ENCODE measurements at regions not wholly inside any gene's neighbourhood (a gene's known extent, or its start where the extent isn't known, plus 50 kb on each side); places are given as distances from the start of the nearest gene placed in this dataset.

- CTCF ChIA-PET: no interaction called here
- DNase-seq (ENCODE audit: extremely low spot score): no peak
- POLR2A ChIA-PET: no interaction called here
- TF ChIP-seq HDGF (IDR thresholded peaks at IDR 0.05; ENCODE audit: borderline replicate concordance) (no peak), FOXM1 (IDR thresholded peaks at IDR 0.05; ENCODE audit: borderline replicate concordance) (no peak), ARNT (IDR thresholded peaks at IDR 0.05) (no peak), FOXK2 (IDR thresholded peaks at IDR 0.05) (no peak), L3MBTL2 (conservative IDR thresholded peaks at IDR 0.05) (no peak), SP1 (IDR thresholded peaks at IDR 0.05) (no peak), ZNF384 (IDR thresholded peaks at IDR 0.05) (no peak)
- TF ChIP-seq, protein P1, sequence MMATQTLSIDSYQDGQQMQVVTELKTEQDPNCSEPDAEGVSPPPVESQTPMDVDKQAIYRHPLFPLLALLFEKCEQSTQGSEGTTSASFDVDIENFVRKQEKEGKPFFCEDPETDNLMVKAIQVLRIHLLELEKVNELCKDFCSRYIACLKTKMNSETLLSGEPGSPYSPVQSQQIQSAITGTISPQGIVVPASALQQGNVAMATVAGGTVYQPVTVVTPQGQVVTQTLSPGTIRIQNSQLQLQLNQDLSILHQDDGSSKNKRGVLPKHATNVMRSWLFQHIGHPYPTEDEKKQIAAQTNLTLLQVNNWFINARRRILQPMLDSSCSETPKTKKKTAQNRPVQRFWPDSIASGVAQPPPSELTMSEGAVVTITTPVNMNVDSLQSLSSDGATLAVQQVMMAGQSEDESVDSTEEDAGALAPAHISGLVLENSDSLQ (IDR thresholded peaks at IDR 0.05): no peak
Measured at GRCh38 chr9:14485366-14485765, 171.4 kb upstream of the NFIB start.

DNA sequence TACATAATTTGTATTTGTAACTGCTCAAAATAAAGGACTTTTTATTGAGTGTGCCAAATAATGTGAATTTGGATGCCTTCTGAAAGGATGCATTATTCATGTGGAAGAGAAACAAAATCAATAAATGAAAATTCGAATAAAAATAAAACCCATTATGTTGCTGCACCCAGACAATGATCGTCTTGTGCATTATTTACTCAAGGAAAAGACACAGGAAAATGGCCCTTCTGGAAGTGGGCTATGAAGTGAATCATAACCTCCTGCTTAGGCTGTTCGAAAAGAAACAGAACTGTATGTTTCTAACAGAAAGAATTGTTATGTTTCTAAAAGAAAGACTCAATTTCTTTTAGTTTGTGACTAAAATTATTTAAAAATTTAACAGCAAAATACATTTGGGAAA lies 168.9 kb upstream of the NFIB start:
- ChIA-PET POLR2A (no interaction called here), CTCF (no interaction called here)
- DNase-seq (ENCODE audit: extremely low spot score): no peak
- TF ChIP-seq BHLHE40 (IDR thresholded peaks at IDR 0.05; ENCODE audit: borderline replicate concordance) (no peak), HDGF (IDR thresholded peaks at IDR 0.05; ENCODE audit: borderline replicate concordance) (no peak), NFRKB (IDR thresholded peaks at IDR 0.05) (no peak), L3MBTL2 (conservative IDR thresholded peaks at IDR 0.05) (no peak), ARNT (IDR thresholded peaks at IDR 0.05) (no peak), ELF4 (IDR thresholded peaks at IDR 0.05) (no peak), FOXK2 (IDR thresholded peaks at IDR 0.05) (no peak), ZNF384 (IDR thresholded peaks at IDR 0.05) (no peak), FOXM1 (IDR thresholded peaks at IDR 0.05; ENCODE audit: borderline replicate concordance) (no peak)

DNA sequence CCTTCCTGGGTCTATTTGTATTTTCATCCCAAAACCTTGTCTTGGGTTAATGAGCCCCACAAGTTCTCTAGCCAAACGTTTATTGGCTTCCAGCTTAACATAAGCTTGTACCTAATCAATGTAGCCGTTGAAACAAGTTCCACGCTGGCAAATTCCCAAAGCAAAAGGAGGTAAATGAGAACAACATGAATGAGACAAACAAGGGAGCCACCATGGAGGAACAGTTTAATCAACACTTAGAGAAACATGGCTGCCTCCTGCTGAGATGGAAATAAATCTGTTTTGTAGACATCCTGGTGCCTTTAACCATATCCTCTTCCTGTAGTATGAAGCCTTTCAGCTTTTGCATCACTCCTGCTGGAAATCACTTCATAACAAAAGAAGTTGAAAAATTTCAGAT lies 166.6 kb upstream of the NFIB start:
- CTCF ChIA-PET: no interaction called here
- POLR2A ChIA-PET: no interaction called here
- no peak for DNase-seq (ENCODE audit: extremely low spot score)
- TF ChIP-seq FOXA1 (IDR thresholded peaks at IDR 0.05): no peak
- no peak for TF ChIP-seq SUZ12 (IDR thresholded peaks at IDR 0.05)
- no peak for TF ChIP-seq SP1 (IDR thresholded peaks at IDR 0.05)
- no peak for TF ChIP-seq HDGF (IDR thresholded peaks at IDR 0.05; ENCODE audit: borderline replicate concordance)
- no peak for TF ChIP-seq ELF4 (IDR thresholded peaks at IDR 0.05)

DNA sequence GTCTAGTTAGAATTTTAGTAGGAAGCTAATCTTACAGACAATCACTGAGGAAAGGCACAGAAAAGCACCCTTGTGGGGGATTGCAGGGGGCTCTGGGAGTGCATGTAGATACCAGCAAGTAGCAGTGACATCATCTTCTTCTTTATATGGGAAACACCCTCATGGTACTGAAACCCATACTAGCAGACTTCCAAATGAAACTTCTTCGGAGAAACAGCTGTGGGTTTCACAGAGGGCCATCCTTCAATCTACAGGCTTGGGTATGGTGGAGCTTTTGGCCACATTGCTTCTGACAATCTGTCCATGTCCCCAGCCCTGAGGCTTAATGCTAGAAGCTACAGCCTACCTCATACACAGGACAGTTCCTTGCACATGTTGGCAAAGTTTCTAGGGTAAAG lies 165.2 kb upstream of the NFIB start:
- POLR2A ChIA-PET: no interaction called here
- no peak for TF ChIP-seq FOXM1 (IDR thresholded peaks at IDR 0.05; ENCODE audit: borderline replicate concordance)
- no peak for TF ChIP-seq L3MBTL2 (conservative IDR thresholded peaks at IDR 0.05)
- no peak for TF ChIP-seq FOXK2 (IDR thresholded peaks at IDR 0.05)
- TF ChIP-seq ZNF384 (IDR thresholded peaks at IDR 0.05): no peak
- no peak for TF ChIP-seq SP1 (IDR thresholded peaks at IDR 0.05)
- CTCF ChIA-PET: interaction anchor here (0.5 kb wide), 1 partner anchor 53 kb away, joined by 3 read pairs; no protein-coding TSS in a partner anchor
- DNase-seq (ENCODE audit: extremely low spot score): no peak

DNA sequence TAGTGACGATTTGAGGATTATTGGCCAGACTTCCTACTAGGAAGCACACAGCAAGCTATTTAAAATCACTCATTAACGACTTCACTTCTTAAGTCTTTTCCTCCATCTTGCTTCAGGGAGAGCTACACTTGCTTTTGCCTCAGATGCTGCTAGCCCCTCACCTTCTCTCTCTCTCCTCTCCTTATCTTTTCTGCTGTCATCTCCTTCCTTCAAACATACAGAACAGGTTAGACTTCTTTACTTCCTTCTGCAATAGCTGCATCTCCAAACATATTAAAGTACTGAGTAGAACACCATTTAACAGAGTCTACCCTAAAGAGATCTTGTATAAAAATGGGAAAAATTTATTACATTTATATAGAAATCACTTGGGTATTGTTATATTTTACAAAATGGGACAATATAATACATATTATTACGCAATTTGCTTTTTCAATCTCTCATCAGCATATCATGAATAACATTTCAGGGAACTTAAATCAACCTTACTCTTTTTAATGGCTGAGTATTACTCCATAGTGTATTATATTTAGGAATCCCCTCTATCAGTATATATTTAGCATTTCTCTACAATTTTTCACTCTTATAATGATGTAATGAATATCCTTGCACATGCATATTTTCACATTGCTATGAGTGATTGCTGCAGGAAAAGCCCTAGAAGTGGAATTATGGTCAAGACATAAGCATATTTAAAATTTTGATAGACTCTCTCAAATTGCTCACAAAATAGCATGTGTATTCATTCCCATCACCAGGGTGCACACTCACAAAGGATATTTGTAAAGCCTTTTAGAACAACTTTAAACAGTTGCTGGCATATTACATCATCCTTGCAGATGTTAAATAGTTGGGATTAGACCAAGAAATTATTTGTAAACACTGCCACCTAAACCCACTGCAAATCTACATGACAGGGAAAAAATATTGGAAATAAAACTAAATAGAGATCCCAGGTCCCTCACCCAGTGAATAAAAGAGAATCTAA lies 164.5 kb upstream of the NFIB start:
- DNase-seq (ENCODE audit: extremely low spot score): no peak
- ChIA-PET CTCF (no interaction called here), POLR2A (no interaction called here)
- TF ChIP-seq ZNF384 (IDR thresholded peaks at IDR 0.05): no peak
- TF ChIP-seq SP1 (IDR thresholded peaks at IDR 0.05): no peak
- no peak for TF ChIP-seq TARDBP (IDR thresholded peaks at IDR 0.05)
- TF ChIP-seq, protein P1 (IDR thresholded peaks at IDR 0.05): no peak

GRCh38 chr9:14471041-14471440 lies 157.1 kb upstream of the NFIB start:
- POLR2A ChIA-PET: no interaction called here
- no peak for DNase-seq (ENCODE audit: extremely low spot score)
- TF ChIP-seq FOXM1 (IDR thresholded peaks at IDR 0.05; ENCODE audit: borderline replicate concordance) (no peak), ZNF384 (IDR thresholded peaks at IDR 0.05) (no peak), CTBP1 (IDR thresholded peaks at IDR 0.05; ENCODE audit: borderline replicate concordance) (no peak), FOXK2 (IDR thresholded peaks at IDR 0.05) (no peak), ELF4 (IDR thresholded peaks at IDR 0.05) (no peak), BHLHE40 (IDR thresholded peaks at IDR 0.05; ENCODE audit: borderline replicate concordance) (no peak), LEF1 (IDR thresholded peaks at IDR 0.05; ENCODE audit: borderline replicate concordance) (no peak), SUZ12 (IDR thresholded peaks at IDR 0.05) (no peak), ARNT (IDR thresholded peaks at IDR 0.05) (no peak), L3MBTL2 (conservative IDR thresholded peaks at IDR 0.05) (no peak), NFRKB (IDR thresholded peaks at IDR 0.05) (no peak), HDGF (IDR thresholded peaks at IDR 0.05; ENCODE audit: borderline replicate concordance) (no peak), SP1 (IDR thresholded peaks at IDR 0.05) (no peak)
- TF ChIP-seq, protein P1 (IDR thresholded peaks at IDR 0.05): no peak
- CTCF ChIA-PET: interaction anchor here (0.6 kb wide), 1 partner anchor 10 kb away, joined by 3 read pairs; no protein-coding TSS in a partner anchor

Measured in HEK293T (cell line).